H1 (cell line): ENCODE measurements at regions not wholly inside any gene's neighbourhood (a gene's known extent, or its start where the extent isn't known, plus 50 kb on each side); places are given as distances from the start of the nearest gene placed in this dataset.

ENCODE experiments used
- CBX8 ChIP-seq: fragments of 300-800, 300-1000 bp; sonication (generic); IDR thresholded peaks from 2 replicates; pipeline ENCODE4 v1.7.1; 2016; ENCODE audit warnings: low read depth, low read length, borderline replicate concordance
- EZH2 ChIP-seq: fragments of 200-600 bp; sonication (generic); IDR thresholded peaks from 2 replicates; pipeline ENCODE4 v1.7.1; 2012; ENCODE audit warnings: low read depth, mild to moderate bottlenecking, moderate library complexity, low read length, inconsistent platforms; ENCODE audit not compliant: severe bottlenecking
- SAP30 ChIP-seq: fragments of 300-600 bp; sonication (generic); IDR thresholded peaks from 2 replicates; pipeline ENCODE4 v1.7.1; 2012; ENCODE audit warnings: low read length, moderate library complexity, mild to moderate bottlenecking, inconsistent platforms; ENCODE audit not compliant: insufficient read depth, insufficient replicate concordance
- SIN3A ChIP-seq, 2 experiments: IDR thresholded peaks in 1 of 2; conservative IDR thresholded peaks in 1 of 2; 2 replicates each; pipeline ENCODE4 v1.6.1; 2011 to 2012; ENCODE audit warnings: low read length in 2 of 2, improper control_type of control experiment in 1 of 2, low read depth in 1 of 2, mild to moderate bottlenecking in 1 of 2
- TAF7 ChIP-seq: optimal IDR thresholded peaks from 2 replicates; pipeline ENCODE3; 2011; ENCODE audit warnings: low read depth, mild to moderate bottlenecking, inconsistent platforms, low read length, moderate library complexity, borderline replicate concordance
- TEAD4 ChIP-seq: IDR thresholded peaks from 2 replicates; pipeline ENCODE4 v1.6.1; 2012; ENCODE audit warnings: low read depth, low read length, inconsistent platforms, mixed read lengths
- TF ChIP-seq, protein P1 (sequence below): IDR thresholded peaks from 2 replicates; pipeline ENCODE4 v1.6.1; 2011; ENCODE audit warnings: low read depth, mild to moderate bottlenecking, low read length; ENCODE audit not compliant: insufficient read depth

GRCh38 chr15:62979252-62979651 lies 63.3 kb upstream of the TPM1 start (continued):
- TF ChIP-seq TEAD4 (no peak), TAF7 (no peak), SIN3A (conservative IDR thresholded peaks at IDR 0.05 in 1 of 2, IDR thresholded peaks at IDR 0.05 in 1 of 2; ENCODE audit: low read depth in 1 of 2, low read length in 2 of 2) (no peak), CBX8 (no peak), SAP30 (no peak), EZH2 (no peak)
- TF ChIP-seq, protein P1, sequence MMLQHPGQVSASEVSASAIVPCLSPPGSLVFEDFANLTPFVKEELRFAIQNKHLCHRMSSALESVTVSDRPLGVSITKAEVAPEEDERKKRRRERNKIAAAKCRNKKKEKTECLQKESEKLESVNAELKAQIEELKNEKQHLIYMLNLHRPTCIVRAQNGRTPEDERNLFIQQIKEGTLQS: no peak
- TF ChIP-seq, all 59 proteins: peak for 0
